GM12864 (cell line): ENCODE measurements at regions not wholly inside any gene's neighbourhood (a gene's known extent, or its start where the extent isn't known, plus 50 kb on each side); places are given as distances from the start of the nearest gene placed in this dataset.

Experiments
- DNase-seq: peaks from one replicate; pipeline ENCODE4 v3.0.0-alpha.2; 2011; ENCODE audit warnings: low read depth
- H3K4me3 ChIP-seq: 2 replicates; pipeline ENCODE4 v1.5.1; 2011; ENCODE audit warnings: mild to moderate bottlenecking, low read depth, low read length, control low read depth
- CTCF ChIP-seq: IDR thresholded peaks from 2 replicates; pipeline ENCODE4 v1.5.1; 2011; ENCODE audit warnings: low read depth, mild to moderate bottlenecking, moderate library complexity, low read length, control low read depth, inconsistent platforms; ENCODE audit errors: missing control alignments

GRCh38 chr1:100628631-100629081 lies 90.7 kb downstream of the GPR88 start:
- no peak for TF ChIP-seq CTCF
- no peak for DNase-seq
- no peak overlapping the region for H3K4me3 ChIP-seq

GRCh38 chr1:100629391-100629790 lies 90.2 kb upstream of the VCAM1 start:
- no peak overlapping the region for H3K4me3 ChIP-seq
- DNase-seq: no peak
- no peak for TF ChIP-seq CTCF

- DNase-seq: no peak
- TF ChIP-seq CTCF: no peak
- no peak overlapping the region for H3K4me3 ChIP-seq
These were observed 88.5 kb upstream of the VCAM1 start for GRCh38 chr1:100631015-100631551.

- no peak overlapping the region for H3K4me3 ChIP-seq
- no peak for TF ChIP-seq CTCF
- DNase-seq: no peak
These were observed 76.7 kb upstream of the VCAM1 start for GRCh38 chr1:100642826-100643225.

GRCh38 chr1:100643471-100644196 lies 75.9 kb upstream of the VCAM1 start:
- no peak overlapping the region for H3K4me3 ChIP-seq
- DNase-seq: no peak
- TF ChIP-seq CTCF: no peak

- no peak for TF ChIP-seq CTCF
- no peak overlapping the region for H3K4me3 ChIP-seq
- DNase-seq: no peak
These were observed 73.5 kb upstream of the VCAM1 start for GRCh38 chr1:100646001-100646400.

GRCh38 chr1:100649146-100649545 lies 70.4 kb upstream of the VCAM1 start:
- TF ChIP-seq CTCF: no peak
- DNase-seq: no peak

More at GRCh38 chr1:100649146-100649545, 70.4 kb upstream of the VCAM1 start:
- H3K4me3 ChIP-seq: no peak overlapping the region
